K562 (cell line): ENCODE measurements at regions not wholly inside any gene's neighbourhood (a gene's known extent, or its start where the extent isn't known, plus 50 kb on each side); places are given as distances from the start of the nearest gene placed in this dataset.

Source experiments
- ATAC-seq: fragments of 200-7000 bp; cut with Tn5 transposase; 3 replicates; pipeline ENCODE4 v1.9.1; 2020; ENCODE audit warnings: moderate library complexity
- BruUV-seq: library from RNA; stranded (reverse); fragments of 400-500 nt; replicated peaks from 2 replicates; lab custom pipeline; 2021; lab: Mats Ljungman, UMichigan
- CTCF ChIA-PET: fragments of 300-600 bp; formaldehyde crosslinking; extraction: SDS; loops from one replicate; lab custom pipeline; 2021; ENCODE audit warnings: low intra/inter-chr PET ratio; lab: Yijun Ruan, JAX
- POLR2A ChIA-PET: fragments of 300-600, 350-650 bp; sonication (Branson Sonifier 250); formaldehyde crosslinking; extraction: SDS; loops from one replicate; lab custom pipeline; 2021; ENCODE audit warnings: antibody characterized with exemption, inconsistent platforms; lab: Yijun Ruan, JAX
- DNase-seq, 4 experiments: peaks; one replicate each; pipeline versions ENCODE4 v3.0.0 to v3.0.0-alpha.2; 2011 to 2018; ENCODE audit warnings: low spot score in 3 of 4, mixed read lengths in 3 of 4; ENCODE audit errors: extremely low read depth in 1 of 4
- FAIRE-seq: peaks from 2 replicates; lab custom pipeline; 2011; peaks lifted over from hg19 to GRCh38; lab: Jason Lieb, UNC
- H2AFZ ChIP-seq: 2 replicates; pipeline ENCODE4 v1.6.0; 2011; ENCODE audit warnings: low read depth, low read length, control low read depth, inconsistent platforms
- H3K27ac ChIP-seq: fragments of 200-600 bp; 3 replicates; pipeline ENCODE4 v1.8.0; 2011; ENCODE audit warnings: low read depth, mild to moderate bottlenecking, control low read depth, inconsistent platforms, low read length, moderate library complexity, mixed read lengths; ENCODE audit errors: extremely low read depth
- H3K27me3 ChIP-seq, 2 experiments: fragments of 300-600 bp in 1 of 2; 2 replicates in 1 of 2; 3 replicates in 1 of 2; pipeline versions ENCODE4 v1.6.0 to v1.8.0; 2011; ENCODE audit warnings: inconsistent platforms in 2 of 2, low read length in 2 of 2, mild to moderate bottlenecking in 1 of 2, mixed read lengths in 1 of 2, moderate library complexity in 1 of 2; ENCODE audit not compliant: control insufficient read depth in 2 of 2, insufficient read depth in 2 of 2
- H3K36me3 ChIP-seq: fragments of 300-600 bp; 3 replicates; pipeline ENCODE4 v1.8.0; 2011; ENCODE audit warnings: mild to moderate bottlenecking, low read length, inconsistent platforms; ENCODE audit not compliant: control insufficient read depth, insufficient read depth
- H3K4me1 ChIP-seq, 2 experiments: fragments of 200-600 bp in 1 of 2; replicated peaks in 1 of 2; 2 replicates in 1 of 2; 3 replicates in 1 of 2; pipeline versions ENCODE4 v1.5.1 to v1.8.0; 2011; ENCODE audit warnings: inconsistent platforms in 2 of 2, low read length in 2 of 2, mild to moderate bottlenecking in 1 of 2, mixed read lengths in 1 of 2, moderate library complexity in 1 of 2; ENCODE audit not compliant: control insufficient read depth in 2 of 2, insufficient read depth in 2 of 2
- H3K4me2 ChIP-seq: 2 replicates; pipeline ENCODE4 v1.6.1; 2011; ENCODE audit warnings: low read length, control low read depth, inconsistent platforms, mixed read lengths; ENCODE audit not compliant: insufficient read depth
- H3K4me3 ChIP-seq: fragments of 200-600 bp; sonication (generic), shearing (Covaris generic); 2 replicates; pipeline ENCODE4 v1.5.1; 2016; ENCODE audit warnings: control low read depth, inconsistent platforms
- H3K79me2 ChIP-seq: fragments of 200-600 bp; 3 replicates; pipeline ENCODE4 v1.8.0; 2011; ENCODE audit warnings: low read length, inconsistent platforms; ENCODE audit not compliant: control insufficient read depth, insufficient read depth
- H3K9ac ChIP-seq, 2 experiments: 2 replicates each; pipeline versions ENCODE4 v1.6.0 to v1.6.1; 2011; ENCODE audit warnings: low read depth in 2 of 2, low read length in 2 of 2, control low read depth in 1 of 2, inconsistent platforms in 1 of 2, mild to moderate bottlenecking in 1 of 2, mixed read lengths in 1 of 2; ENCODE audit not compliant: insufficient read depth in 1 of 2
- H3K9me1 ChIP-seq: one replicate; pipeline ENCODE4 v1.6.0; 2011; ENCODE audit warnings: inconsistent platforms, mild to moderate bottlenecking, low read length, moderate library complexity; ENCODE audit not compliant: control insufficient read depth, insufficient read depth
- H3K9me3 ChIP-seq: replicated peaks from 2 replicates; pipeline ENCODE4 v1.5.1; 2011; ENCODE audit warnings: low read depth, low read length, inconsistent platforms; ENCODE audit not compliant: control insufficient read depth, insufficient read depth
- H4K20me1 ChIP-seq: replicated peaks from 2 replicates; pipeline ENCODE4 v1.6.1; 2011; ENCODE audit warnings: low read length, inconsistent platforms, mixed read lengths; ENCODE audit not compliant: control insufficient read depth, insufficient read depth
- BMI1 ChIP-seq: fragments of 150-350 bp; IDR thresholded peaks from 2 replicates; pipeline ENCODE4 v1.6.1; 2014; ENCODE audit warnings: low read length
- GATAD2A ChIP-seq: fragments of 450-650 bp; IDR thresholded peaks from 2 replicates; pipeline ENCODE4 v1.6.1; 2017
- HMBOX1 ChIP-seq: sonication (generic); IDR thresholded peaks from 2 replicates; pipeline ENCODE4 v1.6.1; 2016
- IRF9 ChIP-seq: fragments of 450-650 bp; IDR thresholded peaks from 2 replicates; pipeline ENCODE4 v1.6.1; 2016; ENCODE audit warnings: missing biosample characterization, missing genetic modification characterization
- TFE3 ChIP-seq: fragments of 450-650 bp; formaldehyde crosslinking; IDR thresholded peaks from 2 replicates; pipeline ENCODE4 v1.4.0; 2020; ENCODE audit warnings: mild to moderate bottlenecking, mixed read lengths
- whole genome bisulfite sequencing: fragments of 100-300 bp; shearing (Covaris generic); methylation state at CpG from one replicate; pipeline ENCODE4 v1.1.6; 2016; ENCODE audit warnings: low coverage, mixed read lengths; ENCODE audit not compliant: insufficient coverage; ENCODE audit errors: missing lambda C conversion rate; 5-methylcytosine and 5-hydroxymethylcytosine counted together
- in situ Hi-C: fragments of 300-500 bp; cut with MboI; formaldehyde crosslinking; loops from 4 replicates; pipeline ENCODE4 v1.15.0; 2018; ENCODE audit warnings: inconsistent platforms, mixed read lengths
- intact Hi-C: fragments of 100-400 bp; cut with micrococcal nuclease; formaldehyde crosslinking; loops from 2 replicates; pipeline ENCODE4 v1.14.2; 2022

GRCh38 chr6:166745801-166746668 is 119.0 kb upstream of the RPS6KA2 start:
- H3K4me3 ChIP-seq, result no peak overlapping the region
- FAIRE-seq (no peak), ATAC-seq (peak; percentile 53; the same call in 2 of the 3 replicates), DNase-seq (peak in 1 of 4 experiments; percentile 29)
- peaks cover 37 to 76% of the 10 kb centered on the region in 2 experiments for H3K27me3 ChIP-seq
- H3K36me3 ChIP-seq, result no peaks in the 10 kb centered on the region
- BruUV-seq, result no TSS peak
- H3K9me1 ChIP-seq, result peaks cover 4% of the 10 kb centered on the region
- no peak overlapping the region for H2AFZ ChIP-seq
- WGBS, result 2% methylated on average over 16 of the region's 16 CpGs
- in situ Hi-C loops, result loop anchor here (10.0 kb wide), 1 partner anchor 1889 kb away; no protein-coding TSS in a partner anchor
- H3K9ac ChIP-seq, result no peak overlapping the region
- CTCF ChIA-PET, result no interaction called here
- no peak overlapping the region for H3K27ac ChIP-seq
- no peak overlapping the region for H3K4me2 ChIP-seq
- H3K9me3 ChIP-seq, result no peaks in the 10 kb centered on the region
- intact Hi-C loops, result no loop called here
- no peaks in the 10 kb centered on the region for H3K79me2 ChIP-seq
- POLR2A ChIA-PET, result interaction anchor here (0.7 kb wide), 1 partner anchor 1102 kb away, joined by 3 read pairs; no protein-coding TSS in a partner anchor
- peaks cover 14% of the 10 kb centered on the region for H4K20me1 ChIP-seq
- H3K4me1 ChIP-seq, result peaks cover 0 to under 1% of the 10 kb centered on the region in 2 experiments; a peak in 1 of 5 replicates
- TF ChIP-seq IRF9 (tag), result no peak
- TF ChIP-seq TFE3 (CRISPR knock-in tag), result peak; percentile 74
- TF ChIP-seq BMI1, result no peak
- no peak for TF ChIP-seq GATAD2A
- TF ChIP-seq HMBOX1, result no peak
